ENCODE measurements at regions not wholly inside any gene's neighbourhood (a gene's known extent, or its start where the extent isn't known, plus 50 kb on each side); places are given as distances from the start of the nearest gene placed in this dataset.
"Not testable (repeated sequence)": the region's sequence is repeated elsewhere in the genome, so short reads cannot be mapped to it uniquely, and the experiment has no call there.

- DNase-seq (ENCODE audit: low spot score) = no peak
Observed at GRCh38 chrX:47302396-47302795, 68.0 kb upstream of the ZNF157 start.

GRCh38 chrX:47306471-47307023, 63.8 kb upstream of the ZNF157 start:
- not testable (repeated sequence) for DNase-seq (ENCODE audit: low spot score)

- peak; percentile 64 for DNase-seq (ENCODE audit: low spot score)
Observed at GRCh38 chrX:47311932-47312774, 58.2 kb upstream of the ZNF157 start.

- no peak for DNase-seq (ENCODE audit: low spot score)
Observed at GRCh38 chrX:47313056-47313455, 57.3 kb upstream of the ZNF157 start.

- no peak for DNase-seq (ENCODE audit: low spot score)
Observed at GRCh38 chrX:47316276-47317025, 53.9 kb upstream of the ZNF157 start.

Data from ureter (tissue), 1 donor.